Mesodermal cell (in vitro differentiated cells): ENCODE measurements at regions not wholly inside any gene's neighbourhood (a gene's known extent, or its start where the extent isn't known, plus 50 kb on each side); places are given as distances from the start of the nearest gene placed in this dataset.

Source experiments
- H3K27ac ChIP-seq: 2 replicates; pipeline ENCODE4 v1.7.0; 2013; ENCODE audit warnings: mild to moderate bottlenecking, low read depth, low read length, moderate library complexity; ENCODE audit not compliant: severe bottlenecking
- H3K36me3 ChIP-seq: 2 replicates; pipeline ENCODE4 v1.7.1; 2013; ENCODE audit warnings: mild to moderate bottlenecking, low read length, moderate library complexity; ENCODE audit not compliant: control insufficient read depth, insufficient read depth
- H3K4me1 ChIP-seq: one replicate; pipeline ENCODE4 v1.7.1; 2013; ENCODE audit warnings: mild to moderate bottlenecking, low read length; ENCODE audit not compliant: insufficient read depth, control insufficient read depth, poor library complexity, severe bottlenecking
- H3K4me3 ChIP-seq: 2 replicates; pipeline ENCODE4 v1.7.0; 2013; ENCODE audit warnings: low read length, control low read depth, mild to moderate bottlenecking; ENCODE audit not compliant: insufficient read depth, poor library complexity, severe bottlenecking; ENCODE audit errors: extremely low read depth
- H3K9me3 ChIP-seq: 2 replicates; pipeline ENCODE4 v1.7.1; 2013; ENCODE audit warnings: mild to moderate bottlenecking, low read length, moderate library complexity; ENCODE audit not compliant: control insufficient read depth
- WGBS, 2 experiments: methylation state at CpG; one replicate each; pipeline ENCODE4 v1.1.5; 2013; ENCODE audit warnings: missing lambda C conversion rate in 2 of 2; ENCODE audit not compliant: insufficient coverage in 2 of 2; 5-methylcytosine and 5-hydroxymethylcytosine counted together

DNA sequence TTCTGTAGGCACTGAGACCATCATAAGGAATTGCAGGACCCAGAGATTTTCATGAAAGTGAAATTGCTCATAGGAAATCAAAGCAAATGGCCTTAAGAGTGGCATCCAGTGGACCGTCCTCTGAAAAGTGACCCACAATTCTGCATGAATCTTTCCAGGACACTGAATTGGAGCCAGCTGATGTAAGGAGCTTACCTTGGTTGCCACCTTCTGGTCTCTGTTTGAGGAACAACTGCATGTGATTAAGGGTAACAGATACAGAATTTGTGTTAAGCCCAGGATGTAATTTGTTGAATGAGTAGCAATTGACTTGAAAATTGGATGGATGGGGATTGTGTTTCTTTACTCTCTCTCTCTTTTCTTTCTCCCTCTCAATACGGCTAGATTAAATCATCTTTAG lies 49.9 kb upstream of the GAS1 start:
- 92 to 100% methylated on average over 1 of the region's 2 CpGs for WGBS, 2 experiments
- Histone ChIP-seq H3K4me3 (no peak overlapping the region), H3K4me1 (no peaks in the 10 kb centered on the region), H3K9me3 (no peaks in the 10 kb centered on the region), H3K36me3 (no peaks in the 10 kb centered on the region), H3K27ac (no peak overlapping the region)

DNA sequence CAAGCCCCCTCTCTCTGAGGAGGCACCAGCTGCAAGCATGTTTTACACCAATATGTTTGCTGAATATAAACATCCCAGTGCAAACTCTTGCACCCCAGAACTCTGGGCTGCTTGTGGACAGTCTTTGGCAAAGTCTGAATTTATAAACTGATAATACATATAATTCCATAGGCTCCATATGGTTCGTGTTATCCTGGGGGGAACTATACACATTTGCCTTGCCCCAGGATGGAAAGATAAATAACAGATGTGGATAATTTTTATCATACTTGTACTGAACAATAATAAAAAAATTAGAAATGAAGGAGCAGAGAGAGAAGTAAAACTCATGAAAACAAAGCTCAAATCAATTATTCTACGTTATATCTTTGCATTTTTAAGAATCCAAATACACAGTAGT lies 50.6 kb upstream of the GAS1 start:
- Histone ChIP-seq H3K4me3 (no peak overlapping the region), H3K27ac (no peak overlapping the region), H3K4me1 (no peaks in the 10 kb centered on the region), H3K36me3 (no peaks in the 10 kb centered on the region), H3K9me3 (no peaks in the 10 kb centered on the region)
- no CpG with 5 or more reads among the region's 2 CpGs for WGBS, 2 experiments

DNA sequence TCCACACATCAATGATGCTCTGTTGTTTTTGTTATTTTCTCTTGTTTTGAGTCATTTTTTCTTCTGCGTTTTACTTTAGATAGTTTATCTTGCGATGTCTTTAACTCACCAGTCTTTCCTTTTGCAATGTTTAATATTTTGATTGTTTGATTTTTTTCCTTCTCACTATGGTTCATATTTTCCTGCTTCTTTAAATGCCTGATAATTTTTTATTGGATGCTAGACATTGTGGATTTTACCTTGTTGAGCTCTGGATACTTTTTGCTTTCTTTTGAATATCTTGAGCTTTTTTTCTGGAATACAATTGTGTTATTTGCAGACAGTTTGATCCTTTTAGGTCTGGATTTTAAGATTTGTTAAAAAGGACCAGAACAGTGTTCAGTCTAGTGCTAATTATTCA lies 55.2 kb upstream of the GAS1 start:
- Histone ChIP-seq H3K4me1 (peaks cover 2% of the 10 kb centered on the region), H3K27ac (no peak overlapping the region), H3K36me3 (no peaks in the 10 kb centered on the region), H3K4me3 (no peak overlapping the region), H3K9me3 (no peaks in the 10 kb centered on the region)
- WGBS, 2 experiments: no CpG with 5 or more reads among the region's 2 CpGs

DNA sequence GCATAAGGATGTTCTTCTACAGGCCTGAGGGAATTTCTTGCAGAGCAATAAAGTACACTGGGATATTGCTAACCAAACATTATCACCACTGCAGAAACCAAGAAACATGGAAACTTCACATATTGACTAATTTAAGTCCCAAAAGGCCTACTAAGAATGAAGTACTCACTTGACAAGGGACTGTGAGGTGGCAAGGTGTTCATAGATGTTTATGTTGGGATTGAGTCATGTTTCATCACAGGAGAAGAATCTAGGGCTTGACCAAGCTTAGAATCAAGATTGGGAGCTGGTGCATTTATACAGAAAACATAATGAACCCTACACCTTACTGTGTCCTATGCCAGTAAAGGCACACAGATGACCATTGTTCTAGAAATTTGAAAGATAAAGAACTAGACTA lies 56.7 kb upstream of the GAS1 start:
- no peak overlapping the region for H3K4me3 ChIP-seq
- H3K9me3 ChIP-seq: no peaks in the 10 kb centered on the region

DNA sequence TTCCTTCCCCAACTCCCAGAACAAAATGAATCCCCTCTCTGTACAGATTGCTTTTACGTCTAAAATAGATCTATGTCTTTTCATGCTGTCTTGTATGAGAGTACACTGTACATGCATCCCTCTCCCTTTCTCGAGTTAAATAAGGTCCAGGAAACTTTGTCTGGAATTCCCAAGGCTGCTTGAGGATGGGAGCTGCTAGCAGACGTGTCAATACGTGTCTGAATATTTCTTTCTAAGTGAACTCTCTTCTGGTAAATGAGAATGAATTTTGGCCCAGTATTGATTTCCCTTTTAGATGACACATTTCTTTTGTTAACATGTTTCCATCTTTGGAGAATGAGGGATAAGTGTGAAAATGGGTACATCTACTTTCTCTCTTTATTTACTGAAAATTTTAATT lies 59.6 kb upstream of the GAS1 start:
- WGBS, 2 experiments: 75 to 100% methylated on average over 1 of the region's 4 CpGs
- H3K36me3 ChIP-seq: no peaks in the 10 kb centered on the region
- peaks cover 8% of the 10 kb centered on the region for H3K4me1 ChIP-seq
- no peak overlapping the region for H3K4me3 ChIP-seq
- no peaks in the 10 kb centered on the region for H3K9me3 ChIP-seq
- no peak overlapping the region for H3K27ac ChIP-seq

More for the DNA sequence above, 56.7 kb upstream of the GAS1 start:
- no peak overlapping the region for H3K27ac ChIP-seq
- H3K36me3 ChIP-seq: no peaks in the 10 kb centered on the region
- peaks cover 8% of the 10 kb centered on the region for H3K4me1 ChIP-seq

DNA sequence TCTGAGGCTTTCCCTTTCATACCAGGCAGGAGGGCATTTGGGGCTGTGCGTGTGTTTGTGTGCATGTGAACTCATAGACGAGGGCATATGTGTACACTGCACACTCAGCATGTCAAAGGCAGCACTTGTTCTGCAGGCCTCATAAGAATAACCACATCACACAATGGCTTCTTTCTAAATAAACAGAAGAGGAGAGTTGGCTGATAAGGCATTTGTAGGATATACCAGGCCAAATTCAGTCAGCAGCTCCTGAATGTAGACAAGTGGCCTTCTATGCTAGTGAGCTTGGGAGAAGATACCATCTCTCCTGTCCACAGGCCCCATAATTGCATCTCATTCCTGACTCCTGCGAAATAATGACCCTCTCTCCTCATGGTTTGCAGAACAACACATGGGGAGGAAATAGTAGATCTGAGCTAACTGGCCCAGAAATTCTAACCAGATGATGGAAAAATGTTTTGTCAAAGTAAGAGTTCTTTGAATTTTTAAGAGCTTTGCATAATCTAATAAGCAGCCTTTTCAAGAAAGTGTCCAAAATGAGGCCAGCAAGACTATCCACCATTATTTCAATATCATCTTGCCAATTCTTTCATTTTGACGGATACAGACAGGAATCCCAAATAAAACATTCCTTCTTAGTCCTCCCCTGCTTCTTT lies 60.5 kb upstream of the GAS1 start:
- Histone ChIP-seq H3K27ac (peak overlapping the region; percentile 7), H3K9me3 (no peaks in the 10 kb centered on the region), H3K36me3 (no peaks in the 10 kb centered on the region), H3K4me1 (peaks cover 8% of the 10 kb centered on the region), H3K4me3 (no peak overlapping the region)
- WGBS, 2 experiments: 83% methylated on average over 1 of the region's 4 CpGs; no CpG with 5 or more reads in 1 of the 2 experiments

DNA sequence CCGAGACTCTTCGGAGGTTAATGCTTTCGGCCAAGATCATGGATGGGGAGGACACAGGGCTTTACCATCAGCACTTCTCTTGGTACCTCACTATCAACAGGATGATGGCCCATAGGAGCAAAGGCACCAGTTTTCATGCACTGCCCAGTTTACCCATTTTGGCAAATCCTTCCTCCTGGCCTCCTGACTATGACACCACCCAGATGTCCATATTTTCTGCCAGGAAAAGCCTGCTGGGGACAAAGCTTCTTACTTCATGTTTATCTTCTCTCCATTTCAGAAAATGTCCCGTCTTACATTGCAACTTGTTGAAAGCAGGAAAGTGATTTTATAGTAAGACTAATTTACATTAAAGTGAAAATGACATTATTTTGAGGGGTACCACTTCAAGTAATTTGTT lies 61.4 kb upstream of the GAS1 start:
- H3K9me3 ChIP-seq: no peaks in the 10 kb centered on the region
- H3K36me3 ChIP-seq: no peaks in the 10 kb centered on the region
- peaks cover 8% of the 10 kb centered on the region for H3K4me1 ChIP-seq
- H3K4me3 ChIP-seq: no peak overlapping the region
- no peak overlapping the region for H3K27ac ChIP-seq
- 93 to 100% methylated on average over 1 to 3 of the region's 4 CpGs for whole genome bisulfite sequencing, 2 experiments

DNA sequence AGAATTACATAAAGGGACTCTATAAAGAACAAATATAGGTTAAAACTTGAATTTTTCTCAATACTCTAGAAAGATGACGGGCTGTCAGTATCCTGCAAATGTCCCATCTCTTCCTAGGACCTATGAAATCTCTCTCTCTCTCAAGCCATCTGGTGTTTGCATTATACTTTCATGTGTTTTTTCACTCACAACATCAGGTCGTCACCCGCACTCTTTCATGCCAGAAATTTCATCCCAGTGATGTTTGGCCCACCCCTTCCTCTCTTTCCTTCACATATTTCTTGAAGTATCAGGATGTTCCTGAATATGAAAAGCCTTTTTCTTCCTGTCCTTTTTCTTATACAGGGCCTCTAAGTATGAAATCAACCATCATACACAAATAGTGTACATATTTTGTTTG lies 63.3 kb upstream of the GAS1 start:
- Histone ChIP-seq H3K27ac (no peak overlapping the region), H3K4me3 (no peak overlapping the region), H3K4me1 (peaks cover 8% of the 10 kb centered on the region), H3K36me3 (no peaks in the 10 kb centered on the region), H3K9me3 (no peaks in the 10 kb centered on the region)
- 82 to 86% methylated on average over 3 of the region's 3 CpGs for WGBS, 2 experiments

DNA sequence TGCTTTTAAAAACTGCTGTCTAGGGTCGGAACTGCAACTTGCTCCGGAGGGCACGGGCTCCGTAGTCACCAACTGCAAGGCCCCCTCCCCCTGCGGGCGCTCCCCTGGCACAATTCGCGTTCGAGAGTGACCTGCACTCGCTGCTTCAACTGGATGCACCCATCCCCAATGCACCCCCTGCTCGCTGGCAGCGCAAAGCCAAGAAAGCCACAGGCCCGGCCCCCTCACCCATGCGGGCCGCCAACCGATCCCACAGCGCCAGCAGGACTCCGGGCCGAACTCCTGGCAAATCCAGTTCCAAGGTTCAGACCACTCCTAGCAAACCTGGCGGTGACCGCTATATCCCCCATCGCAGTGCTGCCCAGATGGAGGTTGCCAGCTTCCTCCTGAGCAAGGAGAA lies 64.2 kb upstream of the GAS1 start:
- no peaks in the 10 kb centered on the region for H3K36me3 ChIP-seq
- H3K4me1 ChIP-seq: peaks cover 8% of the 10 kb centered on the region
- H3K27ac ChIP-seq: no peak overlapping the region
- no peak overlapping the region for H3K4me3 ChIP-seq
- WGBS, 2 experiments: 97 to 99% methylated on average over 17 to 20 of the region's 22 CpGs
- no peaks in the 10 kb centered on the region for H3K9me3 ChIP-seq

DNA sequence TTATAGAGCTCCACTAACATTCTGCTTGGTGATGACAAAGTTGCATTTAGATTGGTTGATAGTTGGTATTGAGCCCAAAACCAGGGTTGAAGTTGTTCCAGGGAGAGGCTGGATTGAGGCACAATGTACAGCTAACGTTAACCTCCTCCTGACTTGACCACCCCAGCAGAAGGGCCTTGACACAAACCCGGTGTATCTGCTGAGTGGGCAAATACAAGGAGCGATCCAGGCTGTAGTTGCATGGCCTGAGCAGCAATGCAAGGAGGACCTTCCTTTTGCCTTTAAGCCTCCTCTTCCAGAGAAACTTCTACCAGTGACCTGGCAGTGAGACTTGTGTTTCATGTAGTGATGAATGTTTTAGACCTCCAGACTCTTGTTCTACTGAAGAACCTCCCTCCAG lies 66.2 kb upstream of the GAS1 start:
- Histone ChIP-seq H3K36me3 (no peaks in the 10 kb centered on the region), H3K4me3 (no peak overlapping the region), H3K4me1 (peaks cover under 1% of the 10 kb centered on the region), H3K9me3 (no peaks in the 10 kb centered on the region), H3K27ac (no peak overlapping the region)
- WGBS, 2 experiments: 88 to 100% methylated on average over 3 of the region's 3 CpGs

DNA sequence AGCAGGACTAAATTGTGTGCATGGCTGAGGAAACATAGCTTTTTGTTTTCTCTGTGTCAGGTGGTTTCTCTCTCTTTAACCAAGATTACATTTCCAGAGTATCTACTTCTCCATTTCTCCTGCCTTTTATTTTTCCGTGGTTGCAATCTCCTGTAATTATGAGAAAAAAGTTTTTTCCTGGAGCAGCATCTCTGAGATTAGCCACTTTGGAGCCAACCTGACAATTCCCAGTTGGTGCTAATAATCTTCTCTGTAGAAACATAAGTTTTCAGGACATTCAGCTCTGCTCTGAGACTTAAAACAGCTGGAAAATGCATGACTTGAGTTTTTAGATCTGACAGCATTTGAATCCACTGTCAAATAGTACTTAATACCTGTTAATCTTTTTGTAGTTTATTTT lies 67.1 kb upstream of the GAS1 start:
- no peaks in the 10 kb centered on the region for H3K4me1 ChIP-seq
- H3K27ac ChIP-seq: no peak overlapping the region
- whole genome bisulfite sequencing, 2 experiments: no CpG with 5 or more reads among the region's 1 CpG
- no peaks in the 10 kb centered on the region for H3K9me3 ChIP-seq
- no peaks in the 10 kb centered on the region for H3K36me3 ChIP-seq
- no peak overlapping the region for H3K4me3 ChIP-seq
